Activated CD8-positive, alpha-beta memory T cell treated with anti-CD3 and anti-CD28 coated beads, Interleukin-2, amount 10 ng/mL, durations not matched to agents 7 days and 5 days (primary cell): ENCODE measurements at regions not wholly inside any gene's neighbourhood (a gene's known extent, or its start where the extent isn't known, plus 50 kb on each side); places are given as distances from the start of the nearest gene placed in this dataset.
"Not testable (repeated sequence)": the region's sequence is repeated elsewhere in the genome, so short reads cannot be mapped to it uniquely, and the experiment has no call there.

Experiments
- ATAC-seq: fragments of 150-1000 bp; cut with Tn5 transposase; one replicate; pipeline ENCODE4 v1.10.0; 2021; ENCODE audit warnings: moderate library complexity
- CTCF ChIA-PET: fragments of 350-600 bp; sonication (Branson Sonifier 250); formaldehyde crosslinking; loops from one replicate; lab custom pipeline; 2021; ENCODE audit warnings: antibody characterized with exemption; lab: Charles Lee
- DNase-seq: peaks from one replicate; pipeline ENCODE4 v3.0.0-alpha.2; 2020
- H3K27ac Mint-ChIP-seq: one replicate; pipeline ENCODE4 v1.8.0; 2021; ENCODE audit warnings: mild to moderate bottlenecking, mixed read lengths
- H3K27me3 Mint-ChIP-seq: one replicate; pipeline ENCODE4 v1.8.0; 2021; ENCODE audit warnings: mixed read lengths
- H3K36me3 Mint-ChIP-seq: one replicate; pipeline ENCODE4 v1.8.0; 2021; ENCODE audit warnings: mild to moderate bottlenecking, mixed read lengths
- H3K4me1 Mint-ChIP-seq: one replicate; pipeline ENCODE4 v1.8.0; 2021; ENCODE audit warnings: mixed read lengths
- H3K4me3 Mint-ChIP-seq: one replicate; pipeline ENCODE4 v1.8.0; 2021; ENCODE audit warnings: mild to moderate bottlenecking, moderate library complexity, mixed read lengths
- H3K9me3 Mint-ChIP-seq: one replicate; pipeline ENCODE4 v1.8.0; 2022; ENCODE audit warnings: low read depth, mixed read lengths

- no peak for ATAC-seq
- Mint-ChIP-seq H3K27ac (no peak overlapping the region), H3K4me3 (no peak overlapping the region), H3K27me3 (no peaks in the 10 kb centered on the region), H3K4me1 (peaks cover 1% of the 10 kb centered on the region), H3K36me3 (no peaks in the 10 kb centered on the region), H3K9me3 (peaks cover 2% of the 10 kb centered on the region)
- DNase-seq, result no peak
- CTCF ChIA-PET, result no interaction called here
Measured at GRCh38 chrX:8043121-8043520, 115.9 kb upstream of the PNPLA4 start.

GRCh38 chrX:8042304-8042703, 115.1 kb upstream of the PNPLA4 start:
- no peak for DNase-seq
- no peak overlapping the region for H3K27ac Mint-ChIP-seq
- peaks cover 8% of the 10 kb centered on the region for H3K4me1 Mint-ChIP-seq
- H3K4me3 Mint-ChIP-seq, result no peak overlapping the region
- peaks cover 2% of the 10 kb centered on the region for H3K9me3 Mint-ChIP-seq
- no peaks in the 10 kb centered on the region for H3K36me3 Mint-ChIP-seq
- H3K27me3 Mint-ChIP-seq, result no peaks in the 10 kb centered on the region
- CTCF ChIA-PET, result no interaction called here
- ATAC-seq, result no peak

GRCh38 chrX:8039711-8040110, 112.5 kb upstream of the PNPLA4 start:
- H3K27ac Mint-ChIP-seq, ATAC-seq, H3K9me3 Mint-ChIP-seq, H3K36me3 Mint-ChIP-seq, H3K27me3 Mint-ChIP-seq, H3K4me1 Mint-ChIP-seq, H3K4me3 Mint-ChIP-seq, CTCF ChIA-PET, DNase-seq: not testable (repeated sequence)

- no peaks in the 10 kb centered on the region for H3K36me3 Mint-ChIP-seq
- CTCF ChIA-PET, result no interaction called here
- no peaks in the 10 kb centered on the region for H3K27me3 Mint-ChIP-seq
- ATAC-seq (no peak), DNase-seq (no peak)
- H3K9me3 Mint-ChIP-seq, result no peaks in the 10 kb centered on the region
- peak overlapping the region; percentile 35 for H3K4me3 Mint-ChIP-seq
- peaks cover 8% of the 10 kb centered on the region for H3K4me1 Mint-ChIP-seq
- peak overlapping the region; percentile 65 for H3K27ac Mint-ChIP-seq
Measured at GRCh38 chrX:8037593-8038348, 110.6 kb upstream of the PNPLA4 start.

GRCh38 chrX:8036914-8037313, 109.7 kb upstream of the PNPLA4 start:
- CTCF ChIA-PET, result no interaction called here
- H3K4me1 Mint-ChIP-seq, result peaks cover 8% of the 10 kb centered on the region
- no peaks in the 10 kb centered on the region for H3K27me3 Mint-ChIP-seq
- DNase-seq (no peak), ATAC-seq (no peak)
- H3K9me3 Mint-ChIP-seq, result no peaks in the 10 kb centered on the region
- H3K36me3 Mint-ChIP-seq, result no peaks in the 10 kb centered on the region
- H3K27ac Mint-ChIP-seq, result no peak overlapping the region
- H3K4me3 Mint-ChIP-seq, result no peak overlapping the region

GRCh38 chrX:8034058-8034457, 106.8 kb upstream of the PNPLA4 start:
- Mint-ChIP-seq H3K4me3 (no peak overlapping the region), H3K27me3 (no peaks in the 10 kb centered on the region), H3K27ac (no peak overlapping the region), H3K36me3 (no peaks in the 10 kb centered on the region), H3K9me3 (no peaks in the 10 kb centered on the region), H3K4me1 (peaks cover 8% of the 10 kb centered on the region)
- no peak for DNase-seq
- CTCF ChIA-PET, result no interaction called here
- no peak for ATAC-seq

- H3K9me3 Mint-ChIP-seq, result no peaks in the 10 kb centered on the region
- no peak overlapping the region for H3K4me3 Mint-ChIP-seq
- no peaks in the 10 kb centered on the region for H3K27me3 Mint-ChIP-seq
- no peaks in the 10 kb centered on the region for H3K36me3 Mint-ChIP-seq
- DNase-seq (no peak), ATAC-seq (no peak)
- H3K27ac Mint-ChIP-seq, result no peak overlapping the region
- CTCF ChIA-PET, result no interaction called here
- H3K4me1 Mint-ChIP-seq, result peaks cover 8% of the 10 kb centered on the region
Measured at GRCh38 chrX:8033175-8033574, 106.0 kb upstream of the PNPLA4 start.

- H3K36me3 Mint-ChIP-seq, result no peaks in the 10 kb centered on the region
- no peaks in the 10 kb centered on the region for H3K9me3 Mint-ChIP-seq
- no peaks in the 10 kb centered on the region for H3K4me1 Mint-ChIP-seq
- CTCF ChIA-PET, result no interaction called here
- H3K27me3 Mint-ChIP-seq, result no peaks in the 10 kb centered on the region
- ATAC-seq (no peak), DNase-seq (no peak)
- no peak overlapping the region for H3K4me3 Mint-ChIP-seq
- H3K27ac Mint-ChIP-seq, result no peak overlapping the region
Measured at GRCh38 chrX:8030361-8030760, 103.1 kb upstream of the PNPLA4 start.

GRCh38 chrX:8027827-8028226, 100.6 kb upstream of the PNPLA4 start:
- CTCF ChIA-PET, result no interaction called here
- Mint-ChIP-seq H3K27ac (no peak overlapping the region), H3K36me3 (no peaks in the 10 kb centered on the region), H3K27me3 (no peaks in the 10 kb centered on the region), H3K9me3 (peaks cover 2% of the 10 kb centered on the region), H3K4me1 (no peaks in the 10 kb centered on the region), H3K4me3 (no peak overlapping the region)
- ATAC-seq, result no peak
- DNase-seq, result no peak

- H3K27me3 Mint-ChIP-seq, result no peaks in the 10 kb centered on the region
- ATAC-seq (no peak), DNase-seq (no peak)
- no peaks in the 10 kb centered on the region for H3K4me1 Mint-ChIP-seq
- H3K4me3 Mint-ChIP-seq, result no peak overlapping the region
- no peak overlapping the region for H3K27ac Mint-ChIP-seq
- H3K9me3 Mint-ChIP-seq, result peaks cover 2% of the 10 kb centered on the region
- H3K36me3 Mint-ChIP-seq, result no peaks in the 10 kb centered on the region
- CTCF ChIA-PET, result no interaction called here
Measured at GRCh38 chrX:8025705-8026104, 98.5 kb upstream of the PNPLA4 start.

- no peaks in the 10 kb centered on the region for H3K27me3 Mint-ChIP-seq
- DNase-seq (no peak), ATAC-seq (no peak)
- CTCF ChIA-PET, result no interaction called here
- H3K4me1 Mint-ChIP-seq, result no peaks in the 10 kb centered on the region
- H3K9me3 Mint-ChIP-seq, result peaks cover 2% of the 10 kb centered on the region
- no peak overlapping the region for H3K4me3 Mint-ChIP-seq
- H3K36me3 Mint-ChIP-seq, result no peaks in the 10 kb centered on the region
- H3K27ac Mint-ChIP-seq, result no peak overlapping the region
Measured at GRCh38 chrX:8018934-8019333, 91.7 kb upstream of the PNPLA4 start.

- no peaks in the 10 kb centered on the region for H3K27me3 Mint-ChIP-seq
- no peaks in the 10 kb centered on the region for H3K9me3 Mint-ChIP-seq
- no peaks in the 10 kb centered on the region for H3K36me3 Mint-ChIP-seq
- H3K27ac Mint-ChIP-seq, result no peak overlapping the region
- no peak for ATAC-seq
- no peaks in the 10 kb centered on the region for H3K4me1 Mint-ChIP-seq
- no peak for DNase-seq
- H3K4me3 Mint-ChIP-seq, result no peak overlapping the region
- CTCF ChIA-PET, result no interaction called here
Measured at GRCh38 chrX:8010105-8010504, 82.9 kb upstream of the PNPLA4 start.

GRCh38 chrX:8005678-8006347, 78.6 kb upstream of the PNPLA4 start:
- H3K27me3 Mint-ChIP-seq, result no peaks in the 10 kb centered on the region
- DNase-seq (no peak), ATAC-seq (no peak)
- no peaks in the 10 kb centered on the region for H3K36me3 Mint-ChIP-seq
- CTCF ChIA-PET, result no interaction called here
- no peak overlapping the region for H3K27ac Mint-ChIP-seq
- H3K4me1 Mint-ChIP-seq, result no peaks in the 10 kb centered on the region
- no peak overlapping the region for H3K4me3 Mint-ChIP-seq
- no peaks in the 10 kb centered on the region for H3K9me3 Mint-ChIP-seq

- Mint-ChIP-seq H3K4me1 (no peaks in the 10 kb centered on the region), H3K9me3 (no peaks in the 10 kb centered on the region), H3K36me3 (no peaks in the 10 kb centered on the region), H3K27ac (no peak overlapping the region), H3K4me3 (no peak overlapping the region), H3K27me3 (no peaks in the 10 kb centered on the region)
- DNase-seq (no peak), ATAC-seq (no peak)
- CTCF ChIA-PET, result no interaction called here
Measured at GRCh38 chrX:8003147-8003883, 76.1 kb upstream of the PNPLA4 start.
